ACHN (cell line): ENCODE measurements at regions not wholly inside any gene's neighbourhood (a gene's known extent, or its start where the extent isn't known, plus 50 kb on each side); places are given as distances from the start of the nearest gene placed in this dataset.

Experiments
- DNase-seq: peaks from one replicate; pipeline ENCODE4 v3.0.0-alpha.2; 2015
- in situ Hi-C: cut with HindIII; loops from 2 replicates; pipeline ENCODE4 v1.10.0; 2017; ENCODE audit warnings: low sequenced_read_pairs, low pct_ligation_motif_present, low pct_unique_long_range_greater_than_20kb

GRCh38 chr15:70407955-70408354, 310.2 kb upstream of the TLE3 start:
- in situ Hi-C loops: no loop called here
- no peak for DNase-seq

DNA sequence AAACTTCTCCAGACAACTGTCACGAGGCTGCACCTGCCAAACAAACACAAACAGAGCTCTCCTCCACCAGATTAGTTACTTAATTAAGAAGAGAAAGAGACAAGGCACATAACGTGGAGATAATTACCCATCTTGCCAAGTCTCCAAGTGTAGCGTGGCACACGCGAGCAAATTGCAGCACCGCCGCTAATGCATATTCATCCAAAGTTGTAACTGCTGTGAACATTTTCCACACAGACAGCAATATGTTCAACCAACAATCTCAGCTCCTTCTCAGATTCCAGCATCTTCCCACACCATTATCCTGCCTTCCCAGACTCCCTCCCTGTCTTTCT, 309.6 kb upstream of the TLE3 start:
- DNase-seq: no peak
- in situ Hi-C loops: no loop called here

DNA sequence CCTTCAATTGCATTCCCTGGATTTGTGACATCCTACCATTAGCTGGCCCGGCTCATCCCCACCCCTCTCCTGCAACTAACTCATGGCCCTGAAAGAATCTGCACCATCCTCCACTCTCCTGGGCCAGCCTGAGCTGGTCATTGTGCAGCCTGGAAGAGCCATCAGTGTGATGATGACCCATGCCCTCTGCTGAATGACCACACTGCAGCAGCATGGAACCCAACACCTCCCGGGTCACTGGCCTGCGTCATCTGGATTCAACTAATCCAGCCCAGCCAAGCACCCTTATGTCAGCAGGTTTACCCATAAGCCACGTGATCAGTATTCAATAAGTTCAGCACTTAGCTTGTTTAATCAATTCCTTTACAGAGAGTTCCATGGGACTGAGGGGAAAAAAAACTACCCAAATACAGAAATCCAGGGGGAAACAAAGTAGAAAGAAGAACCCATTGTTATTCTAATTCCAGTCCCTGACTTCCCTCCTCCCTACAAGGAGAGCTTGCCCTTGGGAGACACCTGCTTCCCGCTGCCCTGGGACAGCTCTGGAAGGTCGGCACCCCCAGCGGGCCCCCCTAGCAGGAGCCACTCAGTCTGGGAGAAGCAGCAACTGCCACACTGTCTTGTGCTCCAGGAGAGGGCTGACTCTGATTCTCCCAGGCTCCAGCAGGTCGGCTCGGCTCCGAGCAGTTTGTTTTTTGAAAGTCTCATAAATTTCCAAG, 309.1 kb upstream of the TLE3 start:
- DNase-seq: no peak
- in situ Hi-C loops: no loop called here

DNA sequence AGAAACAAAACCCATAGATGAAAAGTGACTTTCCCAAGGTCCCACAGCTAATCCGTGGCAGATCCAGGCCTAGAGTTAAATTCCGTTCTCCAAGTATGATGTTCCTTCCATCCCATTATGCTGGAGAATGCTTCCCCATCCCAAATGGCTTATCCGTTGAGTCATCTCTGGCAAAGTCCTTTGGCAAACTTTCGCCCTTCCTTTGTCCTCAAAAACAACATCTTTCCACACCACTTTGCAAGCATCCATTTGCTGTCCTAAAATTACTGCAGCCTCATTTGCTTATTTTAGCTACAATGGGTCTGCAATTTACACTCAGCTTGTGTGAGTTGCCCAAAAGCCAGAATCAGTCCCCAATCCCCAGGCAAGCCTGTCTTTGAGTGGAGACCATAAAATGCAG, 304.0 kb upstream of the TLE3 start:
- no peak for DNase-seq
- in situ Hi-C loops: no loop called here

DNA sequence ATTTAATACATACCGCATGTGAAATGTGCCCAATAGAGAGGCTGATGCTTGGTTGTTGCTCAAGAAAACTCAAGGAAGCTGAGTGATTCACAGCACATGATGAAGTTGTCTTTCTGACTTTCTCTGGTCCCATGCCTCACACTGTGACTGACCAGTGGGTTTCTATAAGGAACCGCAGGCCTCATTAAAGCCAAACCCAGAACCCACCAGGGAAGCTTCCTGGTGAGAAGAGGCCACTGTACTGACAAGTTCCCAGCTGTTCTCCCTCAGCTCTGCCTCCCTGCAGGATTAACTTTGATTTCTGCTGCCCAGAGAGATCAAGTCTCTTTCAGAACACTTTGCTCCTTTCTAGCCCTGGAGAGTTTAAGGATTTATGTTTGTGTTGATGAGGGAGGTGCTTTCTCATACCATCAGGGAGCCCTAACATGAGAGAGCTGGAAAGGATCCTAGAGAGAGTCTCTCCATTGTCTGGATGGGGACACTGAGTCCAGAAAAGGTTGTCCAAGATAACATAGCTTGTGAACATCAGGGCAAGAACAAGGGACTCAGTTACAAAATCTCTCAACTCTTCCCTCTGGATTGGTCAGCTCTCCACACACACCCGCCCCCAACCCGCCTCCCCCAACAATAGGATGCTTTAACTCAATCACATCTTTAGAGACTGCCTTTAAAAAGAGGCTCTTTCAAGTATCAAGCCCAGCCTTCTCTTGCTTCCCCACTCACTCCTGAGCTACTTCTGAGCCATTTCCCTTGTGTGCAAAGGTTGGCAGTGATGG, 303.2 kb upstream of the TLE3 start:
- in situ Hi-C loops: no loop called here
- DNase-seq: no peak

- in situ Hi-C loops: no loop called here
These were observed 301.5 kb upstream of the TLE3 start for GRCh38 chr15:70399204-70399603.

DNA sequence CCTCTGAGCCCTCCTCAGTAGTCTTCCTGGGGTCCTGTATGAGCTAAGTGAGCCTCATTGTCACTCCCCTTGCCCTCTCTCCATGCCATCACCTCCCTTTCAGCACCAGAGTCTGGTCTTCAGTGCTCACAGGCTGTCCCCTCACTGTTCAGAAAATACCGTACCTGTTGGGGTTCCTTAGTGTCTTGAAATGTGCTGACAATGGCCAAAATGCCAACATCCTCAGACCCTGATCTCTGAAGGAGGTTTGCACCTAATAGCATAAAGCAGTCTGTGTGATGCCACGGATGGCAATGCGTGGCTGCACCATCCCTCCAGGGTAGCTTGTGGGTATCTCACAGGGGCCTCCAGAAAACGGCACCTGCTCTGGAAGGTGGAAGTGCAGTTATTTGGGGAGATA, 301.0 kb upstream of the TLE3 start:
- in situ Hi-C loops: no loop called here
- no peak for DNase-seq

More at GRCh38 chr15:70399204-70399603, 301.5 kb upstream of the TLE3 start:
- DNase-seq: no peak

- in situ Hi-C loops: no loop called here
- DNase-seq: no peak
These were observed 299.1 kb upstream of the TLE3 start for GRCh38 chr15:70396807-70397206.

GRCh38 chr15:70395164-70395563, 297.4 kb upstream of the TLE3 start:
- no peak for DNase-seq
- in situ Hi-C loops: no loop called here

- in situ Hi-C loops: no loop called here
- DNase-seq: no peak
These were observed 293.0 kb upstream of the TLE3 start for GRCh38 chr15:70390723-70391122.

DNA sequence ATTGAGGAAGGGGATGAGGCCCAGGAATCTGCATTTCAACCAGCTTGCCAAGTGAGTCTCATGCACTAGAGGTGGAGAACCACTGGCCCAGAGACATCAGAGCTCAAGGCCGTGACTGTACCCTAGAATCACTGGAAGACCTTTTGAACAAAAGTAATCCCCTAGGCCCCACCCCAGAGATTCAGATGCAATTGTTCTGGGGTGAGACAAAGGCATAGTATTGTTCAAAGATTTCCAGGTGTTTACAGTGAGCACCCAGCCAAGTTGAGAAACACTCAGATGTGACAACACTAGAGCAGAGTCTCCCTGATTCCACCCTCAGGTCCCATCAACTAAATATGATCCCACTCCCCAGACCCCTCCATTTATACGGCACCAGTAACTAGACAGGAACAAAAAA, 290.3 kb upstream of the TLE3 start:
- DNase-seq: no peak
- in situ Hi-C loops: no loop called here

DNA sequence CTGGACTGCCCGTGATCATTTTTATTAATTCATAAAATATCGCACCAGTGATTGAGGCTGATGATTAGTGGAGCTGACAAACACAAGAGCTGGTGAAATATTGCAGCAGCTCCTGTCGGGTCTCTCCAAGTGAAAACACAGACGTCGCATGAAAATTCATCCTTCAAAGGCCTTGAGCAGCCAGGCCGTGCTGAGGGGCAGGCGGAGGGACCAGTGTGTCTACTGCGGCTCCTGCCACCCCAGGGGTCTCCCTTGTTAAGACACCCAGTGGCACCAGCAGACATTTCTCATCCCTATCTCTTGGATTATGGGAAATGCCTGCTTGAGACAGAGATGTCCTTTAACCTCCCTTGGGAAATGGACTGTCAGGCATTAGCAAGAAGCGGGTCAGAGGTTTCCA, 289.4 kb upstream of the TLE3 start:
- in situ Hi-C loops: no loop called here
- no peak for DNase-seq

DNA sequence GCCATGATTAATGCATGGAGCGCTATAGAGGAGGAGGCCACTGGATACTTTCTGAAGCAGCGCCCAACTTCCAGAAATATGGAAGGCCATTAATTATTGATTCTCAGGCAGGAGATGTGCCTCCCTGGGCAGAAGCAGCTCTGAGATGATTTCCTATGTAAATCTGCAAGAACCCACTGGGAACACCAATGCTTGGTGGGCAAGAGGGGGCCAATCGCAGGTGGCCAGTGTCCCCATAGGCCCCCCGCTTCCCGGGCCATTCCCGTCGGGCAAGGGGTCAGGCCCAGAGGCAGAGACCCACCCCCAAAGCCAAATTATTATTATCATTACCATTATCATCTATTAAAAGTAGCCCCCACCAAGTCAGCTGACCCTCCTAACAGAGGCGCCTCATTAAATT, 288.0 kb upstream of the TLE3 start:
- no peak for DNase-seq
- in situ Hi-C loops: no loop called here

DNA sequence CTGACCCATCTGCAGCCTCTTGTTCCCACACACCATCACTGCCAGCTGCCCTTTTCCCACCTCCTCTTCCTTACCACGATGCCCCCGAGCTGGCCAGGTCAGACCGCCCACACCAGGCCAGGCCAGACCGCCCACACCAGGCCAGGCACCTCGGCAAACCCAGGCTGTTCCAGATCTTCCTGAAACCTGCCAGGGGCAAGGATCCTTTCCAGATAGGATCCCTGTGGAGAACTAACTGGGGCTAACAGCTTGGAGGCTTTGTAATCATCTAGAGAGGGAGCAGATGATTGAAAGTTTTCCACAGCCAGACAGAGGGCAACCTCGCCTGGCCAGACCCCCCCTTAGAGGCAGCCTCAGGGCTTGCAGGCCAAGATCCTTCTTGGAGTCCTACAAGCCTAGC, 287.3 kb upstream of the TLE3 start:
- no peak for DNase-seq
- in situ Hi-C loops: no loop called here

GRCh38 chr15:70383856-70384255, 286.1 kb upstream of the TLE3 start:
- in situ Hi-C loops: no loop called here
- no peak for DNase-seq

DNA sequence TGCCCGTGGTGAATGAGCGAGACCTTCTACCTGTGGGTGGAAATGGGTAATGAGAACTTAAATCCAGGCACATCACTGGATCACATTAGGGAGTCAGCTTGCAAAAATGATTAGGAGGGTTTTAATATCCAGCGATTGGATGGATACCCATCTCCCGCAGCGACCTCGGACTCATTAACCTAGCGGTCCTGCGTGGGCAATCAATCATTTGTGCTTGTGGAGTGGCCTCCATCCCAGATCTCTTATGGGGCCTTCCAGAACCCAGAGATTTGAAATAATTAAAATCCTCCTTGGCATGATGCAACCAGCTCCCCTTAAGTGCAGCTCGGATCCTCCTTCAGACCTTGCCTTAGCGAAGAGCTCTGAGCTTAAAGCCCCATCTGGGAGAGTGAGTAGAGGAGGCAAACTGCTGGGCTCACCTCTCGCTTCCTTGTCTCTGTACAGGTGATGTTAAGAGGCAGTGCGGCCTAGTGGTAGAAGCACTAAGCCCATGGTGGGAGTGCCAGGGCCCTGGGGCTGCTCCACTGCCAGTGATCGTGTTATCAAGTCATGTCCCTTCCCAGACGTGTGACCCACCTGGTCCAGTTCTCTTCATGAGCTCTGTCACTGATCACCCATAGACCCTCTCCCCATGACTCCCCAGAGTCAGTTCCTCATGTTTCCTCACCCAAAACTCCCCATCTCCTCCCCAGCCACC, 285.2 kb upstream of the TLE3 start:
- in situ Hi-C loops: no loop called here
- DNase-seq: no peak

DNA sequence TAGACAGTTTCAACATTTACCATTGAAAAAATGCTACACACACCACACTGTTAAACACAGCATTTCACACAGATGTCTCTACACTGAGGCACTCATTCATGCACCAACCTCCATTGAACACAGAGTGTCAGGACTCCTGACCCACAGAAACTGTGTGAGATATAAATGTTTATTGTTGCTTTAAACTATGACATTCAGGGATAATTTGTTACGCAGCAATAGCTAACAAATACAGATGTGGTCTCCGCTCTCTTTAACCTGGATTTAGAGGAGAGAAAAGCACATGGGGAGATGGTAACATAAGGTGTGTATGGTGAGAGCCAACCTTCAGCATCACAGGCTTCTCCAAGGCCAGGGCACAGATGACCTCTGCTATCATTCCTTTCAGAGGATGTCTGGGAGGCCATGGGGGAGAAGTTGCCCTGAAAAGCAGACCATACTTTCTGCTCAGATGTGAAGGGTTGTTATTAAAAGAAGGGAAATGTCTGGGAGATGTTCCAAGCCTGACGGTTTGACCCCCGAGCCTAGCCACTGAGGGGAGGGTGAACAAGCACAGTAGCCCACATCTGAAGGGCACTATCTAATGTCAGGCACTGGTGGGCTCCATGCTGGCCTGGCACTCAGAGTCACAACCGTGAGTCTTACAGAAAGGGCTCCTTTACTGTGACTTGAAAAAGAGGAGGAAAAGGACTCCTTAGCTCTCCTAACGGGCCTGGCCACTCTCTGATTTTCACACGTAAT, 284.5 kb upstream of the TLE3 start:
- in situ Hi-C loops: no loop called here
- DNase-seq: no peak

- in situ Hi-C loops: no loop called here
- no peak for DNase-seq
These were observed 282.5 kb upstream of the TLE3 start for GRCh38 chr15:70379938-70380883.
